GF-D8 (cell line): ENCODE measurements at regions not wholly inside any gene's neighbourhood (a gene's known extent, or its start where the extent isn't known, plus 50 kb on each side); places are given as distances from the start of the nearest gene placed in this dataset.

Experiments used
- DNase-seq: peaks from one replicate; lab custom pipeline; 2025; lab: John Stamatoyannopoulos, UW

- DNase-seq, result no peak
These were observed 95.5 kb upstream of the ZNF469 start for GRCh38 chr16:88287219-88287618.

- no peak for DNase-seq
These were observed 94.5 kb upstream of the ZNF469 start for GRCh38 chr16:88288303-88288702.

DNA sequence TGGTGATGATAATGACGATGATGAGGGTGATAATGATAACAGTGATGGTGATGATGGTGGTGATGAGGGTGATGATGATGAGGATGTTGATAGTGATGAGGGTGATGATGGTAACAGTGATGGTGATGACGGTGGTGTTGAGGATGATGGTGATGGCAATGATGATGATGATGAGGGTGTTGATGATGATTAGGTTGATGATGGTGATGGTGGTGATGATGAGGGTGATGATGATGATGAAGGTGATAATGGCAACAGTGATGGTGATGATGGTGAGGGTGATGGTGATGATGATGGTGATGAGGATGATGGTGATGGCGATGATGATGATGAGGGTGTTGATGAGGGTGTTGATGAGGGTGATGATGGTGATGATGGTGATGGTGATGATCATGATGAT is 93.8 kb upstream of the ZNF469 start:
- DNase-seq, result no peak

DNA sequence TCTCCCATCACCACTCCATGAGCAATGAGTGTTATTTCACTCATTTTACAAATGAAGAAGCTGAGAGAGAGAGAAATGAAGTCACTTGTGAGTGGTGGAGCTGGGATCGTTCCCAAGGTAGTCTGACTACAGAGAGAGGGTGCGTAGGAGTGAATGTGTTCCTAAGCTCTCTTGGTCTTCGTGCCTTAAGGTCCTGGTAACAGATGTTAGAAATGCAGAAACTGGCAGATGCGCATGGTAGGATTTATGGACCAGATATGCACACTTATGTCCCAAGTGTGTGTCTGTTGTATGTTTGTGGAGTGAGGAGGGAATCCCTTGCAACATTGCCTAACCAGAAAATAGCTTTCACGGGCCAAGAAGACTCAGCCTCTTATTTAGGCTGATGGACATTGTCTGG is 93.2 kb upstream of the ZNF469 start:
- DNase-seq, result no peak

DNA sequence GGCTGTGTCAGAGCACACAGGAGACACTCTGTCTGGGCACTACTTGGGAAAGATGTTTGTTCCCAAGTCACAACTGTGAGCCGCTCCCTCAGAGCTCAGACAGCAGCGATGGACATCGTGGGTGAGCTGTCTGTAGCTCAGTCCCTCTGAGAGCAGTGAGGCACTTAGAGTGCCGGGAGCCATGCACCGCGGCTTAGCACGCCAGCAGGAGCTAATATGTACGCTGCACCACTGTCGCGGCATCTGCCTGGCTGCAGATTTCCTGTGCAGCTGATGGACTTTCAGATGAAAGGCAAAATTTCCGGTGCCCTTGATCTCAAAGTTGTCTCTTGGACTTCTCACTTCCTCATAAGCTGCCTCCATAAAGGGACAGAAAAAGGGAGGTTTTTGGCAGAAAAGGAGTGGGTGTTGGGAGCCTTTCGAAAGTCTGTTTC is 92.8 kb upstream of the ZNF469 start:
- DNase-seq, result peak; percentile 47

- DNase-seq, result no peak
These were observed 91.6 kb upstream of the ZNF469 start for GRCh38 chr16:88290850-88291830.

DNA sequence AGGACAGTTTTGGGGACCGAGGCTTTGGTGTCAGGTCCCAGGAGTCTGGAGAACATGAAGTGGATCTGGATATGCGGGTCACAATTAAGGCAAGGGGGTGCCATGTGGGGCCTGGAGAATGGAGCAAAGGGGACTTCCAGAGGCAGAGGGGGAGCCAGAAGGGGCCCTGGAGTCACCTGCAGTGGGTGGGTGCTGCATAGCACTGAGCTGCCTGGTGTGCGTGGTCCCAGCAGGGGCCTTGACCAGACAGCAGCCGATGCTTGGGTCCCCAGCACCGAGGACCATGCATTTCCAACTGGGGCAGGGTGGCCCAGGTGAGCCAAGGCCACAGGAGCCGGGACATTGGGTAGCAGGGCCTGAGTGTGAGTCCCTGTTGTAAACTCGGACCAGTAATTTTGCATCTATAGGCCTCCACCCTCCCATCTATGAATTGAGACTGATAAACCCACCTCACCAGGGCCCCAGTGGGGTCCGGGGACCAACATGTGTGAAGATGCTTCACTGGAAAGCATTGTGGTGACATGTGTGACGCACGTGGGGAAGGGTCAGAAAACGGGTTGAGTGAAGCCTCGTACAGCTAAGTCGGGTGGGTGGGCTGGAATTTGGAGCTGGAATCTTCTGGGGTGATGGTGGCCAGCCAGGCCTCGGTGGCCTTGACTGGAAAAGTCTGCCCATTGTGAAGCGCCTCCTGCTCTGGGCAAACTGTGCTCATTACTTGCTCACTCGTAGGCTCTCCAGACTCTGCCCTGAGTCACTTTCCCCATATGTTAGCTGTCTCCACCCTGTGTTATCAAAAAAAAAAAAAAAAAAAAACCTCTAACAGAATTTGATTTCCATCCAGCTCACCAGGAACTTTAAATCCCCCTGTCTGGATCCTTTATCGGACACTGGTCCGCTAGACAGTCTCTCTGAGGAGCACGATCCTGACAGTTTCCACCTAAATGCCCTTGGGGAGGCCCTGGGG is 90.5 kb upstream of the ZNF469 start:
- no peak for DNase-seq

- DNase-seq, result no peak
These were observed 89.7 kb upstream of the ZNF469 start for GRCh38 chr16:88293097-88293496.

GRCh38 chr16:88295671-88296436 is 86.9 kb upstream of the ZNF469 start:
- no peak for DNase-seq

GRCh38 chr16:88296437-88297177 is 86.2 kb upstream of the ZNF469 start:
- no peak for DNase-seq

- no peak for DNase-seq
These were observed 85.5 kb upstream of the ZNF469 start for GRCh38 chr16:88297178-88297720.

- no peak for DNase-seq
These were observed 84.5 kb upstream of the ZNF469 start for GRCh38 chr16:88298181-88298832.

- no peak for DNase-seq
These were observed 83.7 kb upstream of the ZNF469 start for GRCh38 chr16:88298833-88299745.

GRCh38 chr16:88299751-88300462 is 82.9 kb upstream of the ZNF469 start:
- no peak for DNase-seq

- DNase-seq, result no peak
These were observed 82.3 kb upstream of the ZNF469 start for GRCh38 chr16:88300463-88300835.

- no peak for DNase-seq
These were observed 81.3 kb upstream of the ZNF469 start for GRCh38 chr16:88301431-88301830.

DNA sequence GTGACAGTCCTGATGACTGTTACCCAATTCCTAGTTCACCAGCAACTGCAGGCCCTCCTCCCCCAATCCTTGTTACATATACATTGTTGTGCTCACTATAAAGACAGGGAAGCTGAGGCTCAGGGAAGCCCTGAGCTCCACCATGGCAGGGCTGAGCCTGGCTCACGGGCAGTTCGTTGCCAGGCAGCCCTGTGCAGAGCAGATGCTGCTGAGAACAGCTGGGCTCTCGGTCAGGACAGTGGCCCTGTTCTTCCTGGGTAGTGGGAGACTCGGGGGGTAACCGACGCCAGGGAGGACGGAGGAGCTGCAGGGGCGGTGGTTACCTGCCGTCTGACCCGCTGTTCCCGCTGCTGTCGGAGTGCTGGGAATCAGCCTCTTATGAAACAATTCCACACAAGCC is 80.9 kb upstream of the ZNF469 start:
- no peak for DNase-seq

GRCh38 chr16:88302666-88303065 is 80.1 kb upstream of the ZNF469 start:
- no peak for DNase-seq

GRCh38 chr16:88303405-88303804 is 79.4 kb upstream of the ZNF469 start:
- DNase-seq, result no peak
